HPDE6-E6E7 (cell line): ENCODE measurements at regions not wholly inside any gene's neighbourhood (a gene's known extent, or its start where the extent isn't known, plus 50 kb on each side); places are given as distances from the start of the nearest gene placed in this dataset.
A peak's percentile ranks its signal among the peaks of the same experiment; 100 is the strongest.

ENCODE experiments used
- DNase-seq: peaks from one replicate; pipeline ENCODE4 v3.0.0; 2011; ENCODE audit warnings: missing footprints; ENCODE audit errors: extremely low spot score

DNA sequence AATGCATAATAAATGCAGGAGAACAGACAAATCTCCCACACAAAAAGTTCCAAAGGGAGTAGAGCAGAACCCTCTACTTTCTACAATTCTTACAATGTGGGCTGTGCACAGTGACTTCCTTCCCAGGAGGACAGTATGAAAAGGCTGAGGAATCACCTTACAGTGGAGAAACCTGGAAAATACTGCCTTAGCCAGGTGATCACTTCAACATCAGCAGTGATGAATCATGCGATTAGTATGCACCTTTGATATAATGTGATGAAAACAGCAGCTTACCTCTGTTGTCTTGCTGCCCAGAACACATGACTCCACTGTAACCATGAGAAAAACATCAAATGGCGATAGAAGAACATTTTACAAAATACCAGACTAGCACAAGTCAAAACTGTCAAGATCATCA lies 329.7 kb upstream of the POM121L12 start:
- DNase-seq, result peak; percentile 9

DNA sequence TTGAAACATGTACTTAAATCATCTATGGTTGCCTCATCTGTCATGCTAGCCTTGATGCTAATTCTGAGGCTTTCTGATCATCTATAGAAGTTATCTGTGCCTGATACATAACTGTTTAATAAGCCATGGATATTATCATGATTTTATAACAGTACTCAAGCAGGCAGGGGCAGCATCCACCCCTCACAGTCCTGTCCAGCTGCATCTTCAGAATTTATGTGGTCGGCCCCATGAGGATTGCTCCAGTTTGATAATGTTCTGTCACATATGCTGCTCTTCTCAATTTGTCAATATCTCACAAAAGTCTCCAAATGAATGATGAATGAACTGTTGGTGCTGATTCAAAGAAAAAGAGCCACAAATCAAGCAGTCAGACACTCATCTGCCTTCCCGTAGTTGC lies 335.1 kb upstream of the POM121L12 start:
- DNase-seq, result no peak

DNA sequence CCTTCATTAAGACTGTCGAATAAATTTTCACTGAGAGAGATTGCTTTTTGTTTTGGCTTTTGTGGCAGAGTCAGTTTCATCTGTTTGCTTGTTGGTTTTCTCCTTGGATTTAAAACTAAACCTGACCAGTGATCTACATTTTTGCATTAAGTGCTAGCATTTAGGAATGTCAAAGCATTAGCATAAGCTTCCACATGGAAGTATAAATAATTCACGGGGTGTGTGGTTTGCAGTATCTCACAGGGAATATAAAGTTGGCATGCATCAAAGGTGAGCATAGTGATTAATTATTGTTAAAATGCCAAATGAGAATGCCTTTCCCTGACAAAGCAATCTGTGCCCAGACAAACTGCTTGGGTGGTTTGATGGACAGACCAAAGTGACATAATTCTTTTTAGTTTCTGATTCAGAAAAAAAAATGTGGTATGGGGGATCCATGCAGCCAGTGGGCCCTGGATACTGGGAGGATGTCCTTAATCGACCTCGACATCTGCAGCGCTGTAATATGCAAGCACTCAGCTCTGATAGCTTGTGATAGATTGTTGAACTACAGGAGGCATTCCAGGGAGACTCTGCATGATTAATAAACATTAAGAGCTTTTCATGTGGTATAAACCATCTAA lies 339.3 kb upstream of the POM121L12 start:
- no peak for DNase-seq

DNA sequence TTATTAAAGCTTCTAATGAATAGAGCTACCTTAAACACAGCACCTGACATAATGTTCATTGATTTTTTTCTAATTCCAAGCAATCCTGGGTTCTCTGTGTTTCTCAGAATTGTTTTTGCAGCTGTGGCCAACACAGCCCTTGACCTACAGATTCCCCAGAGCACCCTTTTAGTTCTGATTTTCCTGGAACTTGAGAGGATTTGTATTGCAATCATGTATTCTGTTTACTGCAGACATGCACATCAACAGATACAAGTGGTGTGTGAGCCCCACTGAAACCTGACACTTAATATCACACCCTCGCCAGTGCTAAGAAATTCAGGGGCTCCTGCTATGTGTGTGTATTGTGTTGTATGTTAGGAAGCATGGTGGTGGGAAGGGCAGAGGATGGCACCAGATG lies 344.2 kb upstream of the POM121L12 start:
- DNase-seq, result no peak

DNA sequence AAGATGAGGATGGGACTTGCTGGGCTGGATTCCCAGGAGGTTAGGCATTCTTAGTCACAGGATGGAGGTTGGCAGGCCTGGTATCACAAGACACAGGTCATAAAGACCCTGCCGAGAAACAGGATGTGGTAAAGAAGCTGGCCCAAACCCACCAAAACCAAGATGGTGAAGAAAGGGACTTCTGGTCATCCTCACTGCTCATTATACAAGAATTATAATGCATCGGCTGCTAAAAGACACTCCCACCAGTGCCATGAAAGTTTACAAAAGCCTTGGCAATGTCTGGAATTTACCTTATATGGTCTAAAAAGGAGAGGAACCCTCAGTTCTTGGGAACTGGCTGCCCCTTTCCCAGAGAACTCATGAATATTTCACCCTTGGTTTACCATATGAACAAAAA lies 345.5 kb upstream of the POM121L12 start:
- no peak for DNase-seq

DNA sequence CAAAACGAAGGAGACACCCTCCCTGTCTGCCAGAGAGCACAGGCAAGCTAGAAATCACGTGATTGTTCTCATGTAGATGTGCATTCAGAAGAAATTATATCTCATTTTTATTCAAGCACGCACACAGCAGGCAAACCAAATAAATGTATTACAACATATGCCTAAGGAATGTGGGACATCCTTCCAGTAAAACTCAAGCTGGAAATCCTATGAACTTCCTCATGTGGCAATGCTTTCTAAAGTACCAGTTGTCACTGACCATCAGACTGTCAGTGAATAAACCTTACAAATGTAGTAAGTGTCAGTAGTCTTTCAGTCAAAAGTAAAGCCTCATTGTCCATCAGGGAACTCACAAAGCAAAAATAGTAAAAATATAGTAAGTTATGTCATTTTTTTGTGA lies 350.1 kb upstream of the POM121L12 start:
- DNase-seq, result no peak

DNA sequence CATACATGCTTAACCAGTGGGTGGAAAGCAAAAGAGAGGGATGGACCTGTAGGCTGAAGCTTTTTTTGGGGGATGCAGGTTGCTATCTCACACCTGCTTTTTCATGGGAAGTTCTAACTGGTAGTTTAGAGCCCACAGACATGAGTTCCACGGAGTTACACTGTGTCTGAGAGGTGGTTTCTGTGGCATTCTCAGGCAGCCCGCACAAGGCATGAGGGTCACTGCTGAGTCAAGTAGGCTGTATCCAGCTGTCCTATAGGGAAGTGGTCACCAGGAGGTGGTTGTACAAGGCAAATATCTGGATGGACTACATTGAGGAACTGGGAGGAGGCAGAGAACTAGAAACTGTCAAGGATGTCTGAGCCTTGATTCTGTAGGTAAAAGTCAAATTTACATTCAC lies 351.0 kb upstream of the POM121L12 start:
- no peak for DNase-seq

DNA sequence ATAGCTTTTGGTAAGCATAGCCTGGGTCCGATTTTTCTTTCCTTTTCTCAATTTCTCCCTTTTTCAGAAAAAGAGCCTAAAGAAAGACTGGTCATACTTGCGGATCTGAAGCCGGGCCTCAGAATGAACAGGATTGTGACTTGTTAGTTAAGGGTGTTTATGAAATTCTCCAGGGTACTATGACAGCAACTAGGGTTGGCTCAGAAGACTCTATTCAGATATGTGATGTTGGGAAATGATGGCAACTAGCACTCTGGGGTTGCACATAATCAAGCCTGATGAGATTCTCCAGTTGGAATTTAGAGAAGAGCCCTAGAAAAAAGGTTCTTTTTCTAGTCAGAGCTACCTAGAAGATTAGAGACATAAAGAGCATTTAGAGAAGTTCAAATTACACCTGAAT lies 352.4 kb upstream of the POM121L12 start:
- DNase-seq, result no peak

DNA sequence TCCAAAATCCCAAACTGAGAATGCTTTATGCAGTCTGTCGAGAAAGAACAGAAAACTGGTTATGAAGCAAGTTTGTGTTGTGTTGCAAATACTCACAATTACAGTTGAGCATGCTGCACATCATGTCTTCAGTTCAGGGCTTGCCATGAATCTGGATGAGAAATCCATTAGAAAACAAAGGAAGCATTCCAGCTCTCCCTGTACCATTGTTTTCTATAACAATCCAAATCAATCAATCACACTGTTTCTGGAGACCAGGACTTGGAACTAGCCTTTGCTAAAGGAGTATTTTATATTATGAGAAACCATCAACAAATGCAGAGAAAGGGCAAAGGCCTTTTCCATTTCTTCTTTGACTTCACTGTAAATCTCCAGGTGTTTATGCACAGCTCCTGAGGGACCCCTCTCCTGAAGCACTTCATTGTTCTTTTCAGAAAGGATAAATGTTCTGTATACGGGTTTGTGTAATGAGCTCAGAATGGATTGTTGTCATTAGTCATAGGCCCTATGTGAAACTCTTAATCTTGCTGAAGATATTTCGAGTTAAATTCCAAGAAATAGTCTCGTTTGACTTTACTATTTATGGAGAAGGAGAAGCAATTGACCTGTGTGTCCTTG lies 364.7 kb upstream of the POM121L12 start:
- DNase-seq, result no peak

DNA sequence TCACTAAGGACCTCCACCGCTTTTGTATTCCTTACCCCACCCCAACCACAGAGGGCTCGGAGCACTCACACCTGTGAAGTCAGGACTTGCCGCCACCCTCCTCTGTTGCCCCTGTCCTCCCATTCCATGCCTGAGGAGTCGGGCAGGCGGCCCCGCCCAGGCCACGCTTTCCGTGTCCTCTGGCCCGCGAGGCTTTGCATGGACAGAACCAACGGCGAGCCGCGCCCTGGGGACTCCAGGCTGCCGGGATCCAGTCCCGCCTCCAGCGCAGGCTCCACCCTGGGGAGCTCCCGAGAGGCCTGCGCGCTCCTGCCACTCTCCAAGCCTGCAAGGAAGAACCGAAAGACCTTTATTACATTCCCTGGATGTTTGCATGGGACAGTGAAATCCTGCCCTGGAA lies 366.4 kb upstream of the POM121L12 start:
- DNase-seq, result no peak

DNA sequence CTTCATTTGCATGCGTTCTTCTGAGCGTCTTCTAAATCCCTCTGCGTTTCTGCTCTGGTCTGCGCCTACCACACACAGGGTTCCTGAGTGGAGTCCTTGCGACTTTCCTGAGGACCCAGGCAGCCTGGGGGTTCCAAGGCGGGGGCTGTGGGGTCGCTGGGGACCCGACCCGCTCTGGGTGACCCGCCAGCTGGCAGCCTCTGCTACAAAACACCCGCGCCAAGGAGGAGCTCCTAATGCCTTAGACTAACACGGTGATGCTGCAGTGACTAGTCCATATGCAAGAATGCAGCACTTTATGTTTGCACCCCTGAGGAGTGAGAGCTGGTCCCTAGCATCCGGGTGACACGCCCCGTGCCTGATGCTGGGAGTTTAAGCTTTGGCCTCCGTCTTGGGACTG lies 367.0 kb upstream of the POM121L12 start:
- no peak for DNase-seq

DNA sequence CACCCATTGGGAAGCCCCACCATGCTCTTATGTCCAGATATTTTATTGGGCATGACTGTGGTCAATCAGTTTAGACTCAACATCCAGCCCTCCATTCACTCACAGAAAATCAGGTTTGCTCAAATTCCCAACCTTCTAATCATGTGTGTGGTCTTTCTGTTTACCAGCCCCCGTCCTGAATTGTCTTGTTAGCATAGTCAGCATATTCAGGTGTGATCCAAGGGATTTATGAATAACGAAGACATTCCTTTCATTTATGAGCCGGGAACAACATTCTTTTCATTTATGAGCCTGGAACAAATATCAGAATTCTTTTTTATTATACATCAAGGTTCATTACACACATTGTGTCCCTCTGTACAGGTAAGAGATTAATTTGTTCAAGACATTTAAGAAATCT lies 376.3 kb upstream of the POM121L12 start:
- DNase-seq, result no peak

DNA sequence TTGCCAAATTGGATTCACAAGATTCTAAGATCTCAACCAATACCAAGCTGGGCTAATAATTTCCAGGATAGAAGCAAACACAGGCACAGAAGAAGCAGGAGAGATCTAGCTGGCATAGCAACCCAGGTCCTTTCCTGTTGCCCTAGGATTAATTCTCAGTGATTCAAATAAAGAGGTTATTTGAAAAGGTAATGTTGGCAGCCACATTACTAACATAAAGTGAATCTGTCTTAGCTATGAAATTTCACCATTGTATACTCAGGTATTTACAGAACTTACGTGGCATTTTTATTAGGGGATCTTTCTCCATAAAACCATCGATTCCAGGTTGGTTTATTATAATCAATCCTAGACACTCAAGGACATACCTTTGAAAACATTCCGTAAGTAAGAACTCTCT lies 379.3 kb upstream of the POM121L12 start:
- no peak for DNase-seq

DNA sequence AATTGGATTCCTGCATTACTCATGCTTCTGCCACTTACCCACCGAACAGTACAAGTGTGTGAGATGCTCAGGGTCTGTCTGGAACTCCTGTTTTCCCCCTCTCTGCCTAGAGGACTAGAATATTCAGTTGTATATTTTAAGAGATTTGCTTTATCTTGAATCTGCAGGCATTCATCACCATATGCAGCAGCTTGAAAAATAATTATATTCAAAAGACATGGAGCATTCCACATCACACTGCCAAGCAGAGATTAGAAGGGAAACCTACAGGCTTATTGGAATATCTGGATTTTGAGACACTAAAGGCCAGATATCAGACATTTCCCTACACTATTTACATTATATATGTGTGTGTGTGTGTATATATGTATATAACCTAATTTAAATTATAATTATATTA lies 382.8 kb upstream of the POM121L12 start:
- DNase-seq, result no peak

DNA sequence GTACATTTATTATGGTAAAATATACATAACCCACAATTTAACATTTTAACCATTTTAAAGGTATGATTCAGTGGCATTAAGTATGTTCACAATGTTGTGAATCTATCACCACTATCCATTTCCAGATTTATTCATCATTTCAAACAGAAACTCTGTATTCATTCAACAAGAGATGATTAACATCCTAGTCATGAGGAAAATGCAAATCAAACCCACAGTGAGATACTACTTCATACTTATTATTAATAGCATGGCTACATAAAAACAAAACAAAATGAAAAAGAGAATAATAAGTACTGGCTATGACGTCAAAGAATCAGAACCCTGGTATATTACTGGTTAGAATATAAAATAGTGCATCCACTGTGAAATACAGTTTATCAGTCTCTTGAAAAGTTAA lies 386.6 kb upstream of the POM121L12 start:
- DNase-seq, result no peak

DNA sequence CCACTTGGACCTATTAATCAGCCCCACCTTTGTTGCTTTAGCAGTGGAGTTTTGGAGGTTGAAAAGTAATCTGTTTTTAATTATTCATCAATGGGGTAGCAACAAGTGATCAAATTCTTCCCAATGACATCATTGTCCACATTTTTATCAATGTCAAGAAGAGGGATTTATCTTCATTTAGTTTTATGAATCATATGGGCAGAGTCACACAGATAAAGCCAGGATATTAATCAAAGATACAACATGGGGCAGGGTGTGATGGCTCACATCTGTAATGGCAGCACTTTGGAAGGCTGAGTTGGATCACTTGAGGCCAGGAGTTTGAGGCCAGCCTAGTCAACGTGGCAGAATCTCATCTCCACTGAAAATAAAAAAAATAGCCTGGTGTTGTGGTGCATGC lies 388.4 kb upstream of the POM121L12 start:
- DNase-seq, result no peak

DNA sequence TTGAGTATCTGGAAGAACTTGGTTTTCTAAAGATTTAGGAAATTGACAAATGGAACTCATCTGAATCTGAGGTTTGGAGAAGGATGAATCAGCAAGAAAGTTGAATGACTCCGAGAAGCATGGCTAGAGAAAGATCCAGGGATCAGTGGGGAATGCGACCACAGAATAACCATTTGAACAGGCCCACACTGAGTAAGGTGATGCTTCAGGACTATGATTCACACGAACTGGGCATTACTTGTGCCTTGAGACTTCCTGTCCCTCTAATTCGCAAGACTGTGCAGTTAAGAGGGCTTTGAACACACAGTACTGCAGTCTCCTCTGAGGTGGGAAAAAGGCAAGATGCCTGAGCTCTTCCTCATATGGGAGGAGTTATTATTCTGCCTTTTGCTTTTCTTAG lies 395.5 kb upstream of the POM121L12 start:
- DNase-seq, result no peak

DNA sequence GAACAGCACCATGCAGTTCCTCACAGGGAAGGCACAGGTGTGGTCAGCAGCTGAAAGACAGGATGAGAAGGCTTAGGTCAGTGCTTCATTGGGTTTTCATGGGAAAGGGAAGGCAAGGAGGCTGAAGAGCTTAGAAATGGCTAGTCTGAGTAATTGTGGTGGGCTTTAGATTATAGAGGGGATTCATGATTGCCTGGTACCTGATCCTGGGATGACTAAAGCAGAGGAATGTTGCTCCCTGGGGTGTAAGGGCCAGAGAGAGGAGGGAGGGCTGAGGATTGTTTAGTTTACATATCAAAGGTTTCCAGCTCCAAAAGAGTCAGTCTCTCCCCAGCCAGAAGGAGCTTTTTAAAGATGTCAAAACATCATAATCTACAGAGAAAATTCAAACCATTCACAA lies 396.3 kb upstream of the POM121L12 start:
- DNase-seq, result no peak

DNA sequence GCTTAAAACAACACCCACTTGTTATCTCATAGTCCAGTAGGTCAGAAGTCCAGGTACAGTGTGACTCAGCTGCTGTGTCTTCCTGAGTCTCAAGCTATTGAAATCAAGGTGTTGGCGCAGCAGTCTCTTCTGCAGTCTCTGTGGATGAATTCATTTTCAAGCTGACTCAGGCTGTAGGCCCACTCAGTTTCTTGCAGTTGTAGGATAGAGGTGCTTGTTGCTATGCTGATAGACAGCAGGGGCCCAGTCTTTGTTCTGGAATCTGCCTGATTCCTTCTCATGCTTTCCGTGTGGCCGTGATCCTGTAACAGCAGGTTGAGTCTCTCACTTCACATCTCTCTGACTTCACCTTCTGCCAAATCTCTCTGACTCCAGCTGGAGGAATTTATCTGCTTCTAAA lies 400.4 kb upstream of the POM121L12 start:
- no peak for DNase-seq

DNA sequence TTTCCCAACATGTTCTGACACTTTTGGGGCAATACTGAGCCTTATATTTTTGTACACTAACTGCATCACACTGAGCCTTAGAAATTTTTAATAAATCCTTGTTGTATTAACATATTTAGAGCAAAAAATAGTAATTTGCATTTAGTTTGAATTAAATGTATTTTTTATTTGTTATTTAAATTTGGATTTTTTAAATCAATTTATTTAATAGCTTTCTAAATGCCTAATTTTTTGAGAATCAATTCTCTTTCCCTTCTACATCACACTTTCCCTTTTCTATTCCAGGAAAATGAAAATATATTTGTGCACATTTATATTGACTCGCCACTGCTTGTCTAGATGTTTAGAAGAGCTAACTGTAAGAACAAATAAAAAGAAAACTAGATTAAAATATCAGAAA lies 414.6 kb upstream of the POM121L12 start:
- DNase-seq, result no peak

DNA sequence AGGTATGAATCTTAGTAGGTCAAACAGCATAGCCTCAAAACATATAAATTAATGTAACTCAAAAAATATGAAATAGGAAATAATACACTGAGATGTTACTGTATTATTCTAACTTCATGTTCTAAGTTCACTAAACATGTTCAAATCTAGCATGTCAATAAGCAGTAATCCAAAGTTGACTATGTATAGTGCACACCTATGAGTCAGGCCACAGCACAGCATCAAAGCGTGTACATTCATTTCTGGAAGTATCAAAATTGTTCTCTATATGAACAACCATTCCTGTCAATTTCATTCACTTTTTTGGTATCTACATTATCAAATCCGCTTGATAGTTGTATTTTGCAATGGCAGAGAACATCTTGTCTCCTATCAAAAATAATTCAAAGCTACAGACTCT lies 418.9 kb upstream of the POM121L12 start:
- no peak for DNase-seq

DNA sequence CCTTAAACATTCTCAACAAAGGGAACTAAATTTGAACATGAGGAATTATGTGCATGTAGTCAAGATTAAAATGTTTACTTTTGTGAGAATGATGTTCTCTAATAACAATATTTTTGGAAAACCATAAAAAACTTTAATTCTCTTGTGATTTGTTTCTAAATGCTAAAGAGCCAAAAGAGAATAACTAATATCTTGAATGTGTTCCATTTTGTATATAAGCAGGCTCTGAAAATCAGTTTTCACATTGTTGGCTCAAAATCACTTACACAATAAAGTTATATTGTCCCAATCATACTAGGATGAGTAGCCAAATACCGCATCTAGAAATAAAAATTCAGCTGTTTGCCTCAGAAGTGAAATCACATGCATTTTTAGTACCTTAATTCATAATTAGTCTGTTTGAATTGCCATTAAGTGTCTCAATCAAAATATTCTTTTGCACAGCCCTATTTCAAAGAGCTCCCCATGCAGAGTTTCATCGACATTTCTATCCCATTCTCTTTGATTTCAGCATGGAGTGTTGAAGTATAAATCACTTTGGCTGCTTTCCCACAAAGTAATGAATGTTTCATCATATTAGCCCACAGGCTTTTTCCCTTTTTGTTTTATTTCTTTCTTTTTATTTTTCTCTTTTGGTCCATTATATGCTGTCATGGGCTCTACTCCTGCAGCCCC lies 420.3 kb upstream of the POM121L12 start:
- no peak for DNase-seq

DNA sequence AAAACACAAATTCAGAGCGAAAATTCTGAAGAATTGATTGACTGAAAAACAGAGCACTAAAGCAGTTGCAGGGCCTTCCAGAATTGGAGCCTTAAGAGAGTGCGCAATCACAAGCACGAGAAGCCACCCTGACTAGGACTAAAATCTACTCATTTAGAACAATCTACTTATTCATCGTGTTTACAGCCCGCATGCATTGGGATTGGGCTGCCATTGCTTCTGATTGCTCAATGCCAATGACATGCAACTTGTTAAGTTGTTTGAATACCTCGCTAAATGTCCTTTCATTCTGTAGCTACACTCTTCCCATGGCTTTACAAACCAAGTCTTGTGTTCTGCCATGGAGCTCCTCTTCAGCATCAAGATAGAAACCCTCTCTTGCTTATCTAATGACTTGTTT lies 425.9 kb upstream of the POM121L12 start:
- no peak for DNase-seq

DNA sequence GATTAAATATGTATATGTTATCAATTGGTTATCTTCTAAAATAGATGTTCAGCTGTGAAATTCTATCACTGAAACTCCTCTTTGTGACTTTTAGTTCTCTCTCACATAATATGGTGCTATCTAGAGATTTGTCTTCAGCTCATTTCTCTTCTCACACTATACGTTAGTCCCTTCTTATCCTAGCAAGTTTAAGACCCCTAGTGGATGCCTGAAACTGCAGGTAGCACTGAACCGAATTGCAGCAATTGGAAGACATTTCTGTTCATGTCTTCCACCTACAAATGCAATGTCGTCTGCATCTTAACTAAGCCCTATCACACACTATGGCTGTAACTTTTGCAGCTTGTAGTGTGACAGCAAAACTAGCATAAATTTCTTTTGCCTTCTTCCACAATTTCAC lies 442.7 kb upstream of the POM121L12 start:
- no peak for DNase-seq
